HEK293T (cell line): ENCODE measurements at regions not wholly inside any gene's neighbourhood (a gene's known extent, or its start where the extent isn't known, plus 50 kb on each side); places are given as distances from the start of the nearest gene placed in this dataset.
"Not testable (repeated sequence)": the region's sequence is repeated elsewhere in the genome, so short reads cannot be mapped to it uniquely, and the experiment has no call there.

Experiments used
- BHLHE40 ChIP-seq: fragments of 450-650 bp; IDR thresholded peaks from 2 replicates; pipeline ENCODE4 v1.6.1; 2016; ENCODE audit warnings: mild to moderate bottlenecking, moderate library complexity, borderline replicate concordance
- LEF1 ChIP-seq: fragments of 450-650 bp; IDR thresholded peaks from 2 replicates; pipeline ENCODE4 v1.6.1; 2017; ENCODE audit warnings: mild to moderate bottlenecking, borderline replicate concordance
- SUZ12 ChIP-seq: fragments of 450-650 bp; IDR thresholded peaks from 2 replicates; pipeline ENCODE4 v1.6.1; 2016; ENCODE audit warnings: mild to moderate bottlenecking
- TARDBP ChIP-seq: fragments of 450-650 bp; IDR thresholded peaks from 2 replicates; pipeline ENCODE4 v1.6.1; 2016

DNA sequence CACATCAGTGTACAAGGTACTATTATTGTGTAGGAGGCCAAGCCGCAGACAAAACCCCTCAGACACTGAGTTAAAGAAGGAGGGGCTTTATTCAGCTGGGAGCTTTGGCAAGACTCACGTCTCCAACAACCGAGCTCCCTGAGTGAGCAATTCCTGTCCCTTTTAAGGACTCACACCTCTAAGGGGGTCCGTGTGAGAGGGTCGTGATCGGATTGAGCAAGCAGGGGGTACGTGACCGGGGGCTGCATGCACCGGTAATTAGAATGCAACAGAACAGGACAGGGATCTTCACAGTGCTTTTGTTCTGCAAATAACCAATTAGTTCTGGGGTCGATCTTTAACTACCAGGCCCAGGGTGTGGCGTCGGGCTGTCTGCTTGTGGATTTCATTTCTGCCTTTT lies 60.5 kb upstream of the CCDC90B start:
- TF ChIP-seq TARDBP, LEF1, SUZ12, BHLHE40: not testable (repeated sequence)
